Activated naive CD4-positive, alpha-beta T cell treated with anti-CD3 and anti-CD28 coated beads, Interleukin-2, amount 10 ng/mL, durations not matched to agents 7 days and 5 days (primary cell): ENCODE measurements at regions not wholly inside any gene's neighbourhood (a gene's known extent, or its start where the extent isn't known, plus 50 kb on each side); places are given as distances from the start of the nearest gene placed in this dataset.

Experiments
- CTCF ChIA-PET: fragments of 350-600 bp; sonication (Branson Sonifier 250); formaldehyde crosslinking; loops from one replicate; lab custom pipeline; 2021; ENCODE audit warnings: antibody characterized with exemption; lab: Charles Lee
- DNase-seq: peaks from one replicate; pipeline ENCODE4 v3.0.0-alpha.2; 2020
- H3K27ac Mint-ChIP-seq: one replicate; pipeline ENCODE4 v1.8.0; 2021; ENCODE audit warnings: mild to moderate bottlenecking, moderate library complexity, mixed read lengths
- H3K27me3 Mint-ChIP-seq: one replicate; pipeline ENCODE4 v1.8.0; 2021; ENCODE audit warnings: mild to moderate bottlenecking, mixed read lengths
- H3K36me3 Mint-ChIP-seq: one replicate; pipeline ENCODE4 v1.8.0; 2021; ENCODE audit warnings: mixed read lengths
- H3K4me1 Mint-ChIP-seq: one replicate; pipeline ENCODE4 v1.8.0; 2021; ENCODE audit warnings: mixed read lengths
- H3K4me3 Mint-ChIP-seq: one replicate; pipeline ENCODE4 v1.8.0; 2021; ENCODE audit warnings: mild to moderate bottlenecking, moderate library complexity, mixed read lengths
- H3K9me3 Mint-ChIP-seq: one replicate; pipeline ENCODE4 v1.8.0; 2021; ENCODE audit warnings: mixed read lengths

GRCh38 chr11:81000334-81000733 lies 1559.5 kb upstream of the TENM4 start:
- Mint-ChIP-seq H3K27me3 (no peaks in the 10 kb centered on the region), H3K9me3 (peaks cover 1% of the 10 kb centered on the region), H3K36me3 (no peaks in the 10 kb centered on the region), H3K27ac (no peak overlapping the region), H3K4me1 (no peaks in the 10 kb centered on the region), H3K4me3 (no peak overlapping the region)
- CTCF ChIA-PET, result no interaction called here
- no peak for DNase-seq

- Mint-ChIP-seq H3K4me3 (no peak overlapping the region), H3K9me3 (peaks cover 4% of the 10 kb centered on the region), H3K4me1 (no peaks in the 10 kb centered on the region), H3K36me3 (no peaks in the 10 kb centered on the region), H3K27ac (no peak overlapping the region), H3K27me3 (no peaks in the 10 kb centered on the region)
- CTCF ChIA-PET, result no interaction called here
- no peak for DNase-seq
These were observed 1554.7 kb upstream of the TENM4 start for GRCh38 chr11:80995523-80995922.

- Mint-ChIP-seq H3K4me3 (no peak overlapping the region), H3K36me3 (no peaks in the 10 kb centered on the region), H3K27ac (no peak overlapping the region), H3K9me3 (peaks cover 10% of the 10 kb centered on the region), H3K4me1 (no peaks in the 10 kb centered on the region), H3K27me3 (no peaks in the 10 kb centered on the region)
- CTCF ChIA-PET, result no interaction called here
- no peak for DNase-seq
These were observed 1552.7 kb upstream of the TENM4 start for GRCh38 chr11:80993536-80993935.

- peaks cover 9% of the 10 kb centered on the region for H3K9me3 Mint-ChIP-seq
- H3K4me3 Mint-ChIP-seq, result no peak overlapping the region
- no peaks in the 10 kb centered on the region for H3K4me1 Mint-ChIP-seq
- no peaks in the 10 kb centered on the region for H3K27me3 Mint-ChIP-seq
- H3K36me3 Mint-ChIP-seq, result no peaks in the 10 kb centered on the region
- CTCF ChIA-PET, result no interaction called here
- DNase-seq, result no peak
- H3K27ac Mint-ChIP-seq, result no peak overlapping the region
These were observed 1550.1 kb upstream of the TENM4 start for GRCh38 chr11:80990885-80991284.

GRCh38 chr11:80987171-80987570 lies 1546.3 kb upstream of the TENM4 start:
- Mint-ChIP-seq H3K4me1 (no peaks in the 10 kb centered on the region), H3K36me3 (no peaks in the 10 kb centered on the region), H3K27me3 (no peaks in the 10 kb centered on the region), H3K4me3 (no peak overlapping the region), H3K9me3 (peaks cover 17% of the 10 kb centered on the region), H3K27ac (no peak overlapping the region)
- CTCF ChIA-PET, result no interaction called here
- no peak for DNase-seq

GRCh38 chr11:80986421-80987074 lies 1545.7 kb upstream of the TENM4 start:
- CTCF ChIA-PET, result no interaction called here
- Mint-ChIP-seq H3K36me3 (no peaks in the 10 kb centered on the region), H3K4me1 (no peaks in the 10 kb centered on the region), H3K4me3 (no peak overlapping the region), H3K27ac (no peak overlapping the region), H3K27me3 (no peaks in the 10 kb centered on the region), H3K9me3 (peaks cover 19% of the 10 kb centered on the region)
- DNase-seq, result no peak

- no peaks in the 10 kb centered on the region for H3K4me1 Mint-ChIP-seq
- H3K27ac Mint-ChIP-seq, result no peak overlapping the region
These were observed 1539.4 kb upstream of the TENM4 start for GRCh38 chr11:80980227-80980626.

GRCh38 chr11:80973786-80974185 lies 1533.0 kb upstream of the TENM4 start:
- H3K9me3 Mint-ChIP-seq, result peaks cover 2% of the 10 kb centered on the region
- CTCF ChIA-PET, result no interaction called here
- H3K4me1 Mint-ChIP-seq, result no peaks in the 10 kb centered on the region
- no peak overlapping the region for H3K4me3 Mint-ChIP-seq
- H3K27me3 Mint-ChIP-seq, result no peaks in the 10 kb centered on the region
- no peak for DNase-seq
- H3K36me3 Mint-ChIP-seq, result no peaks in the 10 kb centered on the region
- H3K27ac Mint-ChIP-seq, result no peak overlapping the region

More at GRCh38 chr11:80980227-80980626, 1539.4 kb upstream of the TENM4 start:
- H3K36me3 Mint-ChIP-seq, result no peaks in the 10 kb centered on the region
- no peak for DNase-seq
- CTCF ChIA-PET, result no interaction called here
- H3K4me3 Mint-ChIP-seq, result no peak overlapping the region
- peaks cover 12% of the 10 kb centered on the region for H3K9me3 Mint-ChIP-seq
- H3K27me3 Mint-ChIP-seq, result no peaks in the 10 kb centered on the region

- H3K27ac Mint-ChIP-seq, result no peak overlapping the region
- no peak overlapping the region for H3K4me3 Mint-ChIP-seq
- DNase-seq, result no peak
- peaks cover 3% of the 10 kb centered on the region for H3K9me3 Mint-ChIP-seq
- no peaks in the 10 kb centered on the region for H3K4me1 Mint-ChIP-seq
- no peaks in the 10 kb centered on the region for H3K36me3 Mint-ChIP-seq
- CTCF ChIA-PET, result no interaction called here
- no peaks in the 10 kb centered on the region for H3K27me3 Mint-ChIP-seq
These were observed 1529.2 kb upstream of the TENM4 start for GRCh38 chr11:80970037-80970436.

- H3K27me3 Mint-ChIP-seq, result no peaks in the 10 kb centered on the region
- no peaks in the 10 kb centered on the region for H3K36me3 Mint-ChIP-seq
- H3K4me1 Mint-ChIP-seq, result no peaks in the 10 kb centered on the region
- H3K4me3 Mint-ChIP-seq, result no peak overlapping the region
- H3K9me3 Mint-ChIP-seq, result peaks cover 16% of the 10 kb centered on the region
- CTCF ChIA-PET, result no interaction called here
- no peak for DNase-seq
- H3K27ac Mint-ChIP-seq, result no peak overlapping the region
These were observed 1526.8 kb upstream of the TENM4 start for GRCh38 chr11:80967649-80968048.

GRCh38 chr11:80960381-80961029 lies 1519.7 kb upstream of the TENM4 start:
- Mint-ChIP-seq H3K4me1 (no peaks in the 10 kb centered on the region), H3K27ac (no peak overlapping the region), H3K27me3 (no peaks in the 10 kb centered on the region), H3K9me3 (peaks cover 19% of the 10 kb centered on the region), H3K4me3 (no peak overlapping the region), H3K36me3 (no peaks in the 10 kb centered on the region)
- CTCF ChIA-PET, result no interaction called here
- DNase-seq, result no peak

GRCh38 chr11:80959751-80960150 lies 1518.9 kb upstream of the TENM4 start:
- no peaks in the 10 kb centered on the region for H3K4me1 Mint-ChIP-seq
- no peak overlapping the region for H3K4me3 Mint-ChIP-seq
- no peaks in the 10 kb centered on the region for H3K27me3 Mint-ChIP-seq
- no peak overlapping the region for H3K27ac Mint-ChIP-seq
- CTCF ChIA-PET, result no interaction called here
- H3K36me3 Mint-ChIP-seq, result no peaks in the 10 kb centered on the region
- no peak for DNase-seq
- H3K9me3 Mint-ChIP-seq, result peaks cover 17% of the 10 kb centered on the region

- CTCF ChIA-PET, result no interaction called here
- Mint-ChIP-seq H3K4me1 (no peaks in the 10 kb centered on the region), H3K9me3 (peaks cover 11% of the 10 kb centered on the region), H3K27ac (no peak overlapping the region), H3K27me3 (no peaks in the 10 kb centered on the region), H3K36me3 (no peaks in the 10 kb centered on the region), H3K4me3 (no peak overlapping the region)
- no peak for DNase-seq
These were observed 1518.2 kb upstream of the TENM4 start for GRCh38 chr11:80958987-80959386.

- Mint-ChIP-seq H3K27me3 (no peaks in the 10 kb centered on the region), H3K27ac (no peak overlapping the region), H3K36me3 (no peaks in the 10 kb centered on the region), H3K9me3 (peaks cover 8% of the 10 kb centered on the region), H3K4me1 (no peaks in the 10 kb centered on the region), H3K4me3 (no peak overlapping the region)
- DNase-seq, result no peak
- CTCF ChIA-PET, result no interaction called here
These were observed 1517.5 kb upstream of the TENM4 start for GRCh38 chr11:80958361-80958760.

- Mint-ChIP-seq H3K4me3 (no peak overlapping the region), H3K36me3 (no peaks in the 10 kb centered on the region), H3K27ac (no peak overlapping the region), H3K27me3 (no peaks in the 10 kb centered on the region), H3K9me3 (peaks cover 4% of the 10 kb centered on the region), H3K4me1 (no peaks in the 10 kb centered on the region)
- DNase-seq, result no peak
- CTCF ChIA-PET, result no interaction called here
These were observed 1514.8 kb upstream of the TENM4 start for GRCh38 chr11:80955588-80955987.
